T47D (cell line): ENCODE measurements at regions not wholly inside any gene's neighbourhood (a gene's known extent, or its start where the extent isn't known, plus 50 kb on each side); places are given as distances from the start of the nearest gene placed in this dataset.

ENCODE experiments used
- DNase-seq, 2 experiments: peaks; one replicate each; pipeline versions ENCODE4 v3.0.0 to v3.0.0-alpha.2; 2011 to 2012; ENCODE audit warnings: low read depth in 1 of 2, low spot score in 1 of 2
- JUND ChIP-seq: IDR thresholded peaks from 2 replicates; pipeline ENCODE4 v1.6.1; 2012; ENCODE audit warnings: low read depth
- in situ Hi-C: cut with HindIII; loops from 2 replicates; pipeline ENCODE4 v1.10.0; 2016; ENCODE audit warnings: low sequenced_read_pairs, low pct_unique_long_range_greater_than_20kb

DNA sequence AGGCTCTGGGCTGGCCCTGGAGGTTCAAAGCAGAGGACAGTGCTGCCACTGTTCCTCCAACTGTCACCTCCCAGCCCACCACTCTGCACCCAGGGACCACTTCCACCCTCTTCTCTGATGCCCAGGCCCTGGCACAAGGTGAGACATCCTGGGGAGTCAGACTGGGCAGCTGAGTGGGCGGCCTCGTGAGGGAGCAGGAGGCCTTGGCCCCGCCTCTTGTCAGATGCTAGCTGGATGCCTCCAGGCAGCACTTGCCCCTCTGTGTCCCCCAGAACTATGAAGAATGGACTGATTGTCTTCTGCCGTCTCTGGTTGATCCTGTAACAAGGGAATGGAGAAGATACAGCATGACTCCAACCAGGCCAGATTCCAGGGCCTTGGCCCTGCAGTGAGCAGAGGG is 191.0 kb upstream of the LINGO1 start:
- in situ Hi-C loops: no loop called here
- TF ChIP-seq JUND: no peak
- no peak for DNase-seq

DNA sequence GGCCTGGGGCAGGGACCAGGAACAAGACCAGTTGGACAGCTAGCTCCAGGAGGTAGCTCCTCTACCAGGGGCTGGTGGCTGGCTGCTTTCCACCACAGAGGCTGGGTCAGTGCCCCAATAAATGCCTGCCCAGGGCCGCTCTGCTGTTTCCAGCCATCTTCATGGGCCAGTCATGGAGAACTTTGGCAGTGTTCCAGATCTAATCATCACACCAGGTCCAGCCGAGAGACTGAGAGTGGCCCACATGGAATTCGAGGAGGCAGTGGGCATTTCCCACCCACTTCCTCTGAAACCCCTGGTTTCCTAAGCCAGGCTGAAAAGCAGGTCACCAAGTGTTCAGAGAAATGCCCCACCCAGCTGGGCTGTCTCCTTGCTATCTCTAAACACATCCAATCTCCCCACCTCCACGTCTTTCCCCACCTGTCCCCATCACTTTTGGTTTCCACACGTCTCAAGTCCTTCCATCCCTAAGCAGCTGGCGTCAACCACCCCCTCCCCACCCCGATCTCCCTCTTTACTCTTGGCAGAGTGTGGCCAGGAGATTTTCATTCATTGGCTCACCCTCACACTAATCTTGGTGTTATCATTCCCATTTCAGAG is 190.0 kb upstream of the LINGO1 start:
- in situ Hi-C loops: no loop called here
- DNase-seq: no peak
- TF ChIP-seq JUND: no peak

GRCh38 chr15:77821959-77822256 is 189.2 kb upstream of the LINGO1 start:
- DNase-seq: no peak
- in situ Hi-C loops: no loop called here

DNA sequence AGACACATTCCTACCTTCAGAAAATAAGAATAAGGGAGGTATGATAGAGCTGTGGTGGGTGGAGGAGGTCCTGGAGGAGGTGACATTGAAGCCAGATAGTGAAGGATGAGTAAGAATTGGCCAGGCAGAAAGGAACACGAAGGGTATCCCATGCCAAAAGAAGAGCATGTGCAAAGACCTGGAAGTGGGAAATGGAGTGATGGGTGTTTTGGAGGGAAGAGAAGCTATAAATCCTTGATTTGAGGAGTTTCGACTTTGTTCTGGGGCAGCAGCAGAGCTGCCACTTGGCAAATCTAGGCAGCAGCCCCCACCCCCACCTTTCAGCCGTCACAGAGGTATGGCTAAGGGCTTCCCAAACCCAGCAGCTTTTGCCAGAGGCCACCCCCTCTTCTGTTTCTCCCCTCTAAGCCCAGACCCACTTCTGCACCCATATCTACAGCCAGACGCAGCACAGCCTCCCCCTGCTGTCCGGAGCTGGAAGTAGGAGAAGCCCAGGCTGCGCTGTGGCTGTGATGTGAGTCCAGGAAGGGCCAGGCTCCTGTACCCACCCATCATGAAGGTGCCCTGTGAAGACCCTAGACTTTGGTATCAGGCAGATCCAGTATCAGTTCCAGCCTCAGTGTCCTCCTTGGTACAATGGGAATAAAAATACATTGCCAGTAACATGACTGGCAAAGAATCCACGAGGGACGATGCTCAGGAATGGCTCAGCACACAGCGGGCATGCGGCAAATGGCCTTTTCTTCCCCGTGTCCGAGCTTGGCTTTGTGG is 188.7 kb upstream of the LINGO1 start:
- in situ Hi-C loops: no loop called here
- TF ChIP-seq JUND: no peak
- peak; percentile 71 to 76 for DNase-seq

More at GRCh38 chr15:77821959-77822256, 189.2 kb upstream of the LINGO1 start:
- TF ChIP-seq JUND: no peak

GRCh38 chr15:77819851-77820728 is 187.4 kb upstream of the LINGO1 start:
- peak in 1 of 2 experiments; percentile 45 for DNase-seq
- in situ Hi-C loops: no loop called here
- TF ChIP-seq JUND: no peak

- no peak for TF ChIP-seq JUND
- DNase-seq: no peak
- in situ Hi-C loops: no loop called here
Observed at GRCh38 chr15:77819048-77819850, 186.5 kb upstream of the LINGO1 start.

DNA sequence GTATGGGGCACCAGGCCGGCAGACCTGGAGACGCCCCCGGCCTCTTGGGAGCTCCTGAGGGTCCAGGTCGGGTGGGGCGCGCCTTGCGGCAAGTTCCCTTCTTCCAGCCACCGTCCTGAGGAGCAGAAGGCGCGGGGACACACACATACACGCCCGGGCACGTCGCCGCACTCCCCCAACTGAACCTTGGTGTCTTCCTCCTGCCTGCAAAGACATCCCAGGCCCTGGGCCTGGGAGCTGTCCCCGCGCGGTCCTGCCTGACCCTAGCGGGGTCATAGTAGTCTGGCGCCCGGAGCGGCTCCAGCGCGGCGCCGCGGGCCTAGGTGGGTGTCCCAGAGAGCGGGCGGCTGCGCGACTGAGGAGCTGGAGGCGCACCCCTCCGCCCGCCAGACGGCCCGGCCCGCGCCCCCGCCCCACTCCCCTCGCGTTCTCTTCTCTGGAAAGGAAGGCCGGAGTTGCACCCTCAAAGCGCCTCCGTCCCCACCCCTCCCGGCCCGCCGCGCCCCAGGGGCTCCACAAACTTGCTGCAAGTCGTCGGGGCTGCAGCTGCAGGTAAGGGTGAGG is 185.9 kb upstream of the LINGO1 start:
- DNase-seq: no peak
- no peak for TF ChIP-seq JUND
- in situ Hi-C loops: no loop called here

DNA sequence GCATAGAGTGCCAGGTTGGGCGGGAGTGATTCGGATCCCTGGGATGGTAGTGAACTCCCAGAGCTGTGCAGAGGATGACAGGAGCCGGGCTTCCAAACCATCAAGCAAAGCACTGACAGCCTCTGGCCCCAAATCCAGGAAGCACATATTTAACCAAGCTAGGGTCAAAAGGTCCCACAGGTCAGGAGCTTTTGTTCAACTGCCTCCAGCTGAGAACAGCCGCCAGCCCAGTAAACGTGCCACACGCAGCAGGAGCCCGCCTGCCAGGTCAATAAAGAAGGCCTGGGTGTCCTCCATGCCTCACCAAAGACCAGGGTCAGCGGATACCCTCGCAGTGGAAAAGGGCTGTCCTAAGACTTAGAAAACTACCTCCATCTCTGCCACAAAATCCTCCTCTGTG is 184.7 kb upstream of the LINGO1 start:
- no peak for TF ChIP-seq JUND
- DNase-seq: no peak
- in situ Hi-C loops: no loop called here

GRCh38 chr15:77816983-77817382 is 184.3 kb upstream of the LINGO1 start:
- TF ChIP-seq JUND: no peak
- in situ Hi-C loops: no loop called here

GRCh38 chr15:77815015-77815414 is 182.3 kb upstream of the LINGO1 start:
- in situ Hi-C loops: no loop called here
- TF ChIP-seq JUND: no peak
- no peak for DNase-seq

More at GRCh38 chr15:77816983-77817382, 184.3 kb upstream of the LINGO1 start:
- no peak for DNase-seq

DNA sequence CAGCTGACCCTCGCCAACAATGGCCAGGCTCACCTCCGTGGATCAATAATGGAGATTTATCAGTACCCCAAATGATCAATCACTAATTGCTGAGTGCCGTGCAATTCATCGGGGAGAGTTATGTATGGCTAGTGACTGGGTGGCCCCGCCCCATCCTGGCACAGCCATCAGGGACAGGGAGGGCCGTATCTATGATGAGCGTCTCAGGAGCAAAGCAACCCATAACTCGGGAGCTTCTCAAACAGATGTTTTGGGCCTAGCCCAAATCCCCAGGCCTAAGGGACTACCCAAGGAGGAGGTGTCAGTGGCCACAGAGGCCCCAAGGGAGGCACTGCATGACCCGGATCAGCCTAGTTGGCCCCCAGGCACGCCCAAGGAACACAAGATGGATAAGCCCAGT is 180.0 kb upstream of the LINGO1 start:
- TF ChIP-seq JUND: no peak
- no peak for DNase-seq
- in situ Hi-C loops: no loop called here

DNA sequence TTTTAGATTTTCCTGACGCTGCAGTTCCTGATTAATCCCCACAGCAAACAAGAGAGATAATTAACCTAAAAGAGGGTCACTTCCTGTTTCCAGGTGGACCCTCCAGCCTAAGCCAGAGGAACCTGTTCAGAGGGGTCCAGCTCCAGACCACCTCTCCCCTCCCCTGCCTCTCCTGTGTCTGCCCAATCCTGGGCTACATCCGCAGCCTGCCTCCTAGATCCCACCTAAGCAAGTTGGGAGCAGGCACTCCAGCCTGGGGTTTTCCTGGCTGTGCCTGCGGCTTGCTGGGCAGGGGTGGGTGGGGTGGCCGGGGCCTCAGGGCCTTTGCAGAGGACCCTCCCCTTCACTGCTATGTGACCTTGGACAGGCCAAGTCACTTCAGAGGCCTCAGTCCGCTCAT is 178.6 kb upstream of the LINGO1 start:
- in situ Hi-C loops: no loop called here
- no peak for TF ChIP-seq JUND
- DNase-seq: no peak
